ENCODE measurements at regions not wholly inside any gene's neighbourhood (a gene's known extent, or its start where the extent isn't known, plus 50 kb on each side); places are given as distances from the start of the nearest gene placed in this dataset.

- DNase-seq (ENCODE audit: extremely low spot score in 2 of 2), result no peak
- Histone ChIP-seq H3K4me1 (no peaks in the 10 kb centered on the region), H3K4me3 (no peak overlapping the region), H3K9me3 (no peaks in the 10 kb centered on the region), H3K27ac (no peak overlapping the region), H3K27me3 (no peaks in the 10 kb centered on the region), H3K36me3 (no peaks in the 10 kb centered on the region)
- intact Hi-C loops (cut with DNase I), result loop anchor here (5.0 to 10.0 kb wide), 3 partner anchors 380 to 890 kb away; partner anchors contain the start of gene GAS1
- peak; percentile 52 to 90 (median 65) for TF ChIP-seq CTCF (IDR thresholded peaks at IDR 0.05)
- no peak for TF ChIP-seq POLR2AphosphoS5 (IDR thresholded peaks at IDR 0.05; ENCODE audit: insufficient read depth in 1 of 2, low read depth in 1 of 2)
- TF ChIP-seq POLR2A (IDR thresholded peaks at IDR 0.05), result no peak
Observed at GRCh38 chr9:87324613-87325194, 173.0 kb upstream of the DAPK1 start.

- intact Hi-C loops (cut with DNase I), result loop anchor here (10.0 kb wide), 2 partner anchors 383 to 893 kb away; partner anchors contain the start of gene GAS1
- TF ChIP-seq POLR2A (IDR thresholded peaks at IDR 0.05) (no peak), POLR2AphosphoS5 (IDR thresholded peaks at IDR 0.05; ENCODE audit: insufficient read depth in 1 of 2, low read depth in 1 of 2) (no peak), CTCF (IDR thresholded peaks at IDR 0.05) (no peak)
- Histone ChIP-seq H3K4me1 (no peaks in the 10 kb centered on the region), H3K4me3 (no peak overlapping the region), H3K9me3 (peaks cover 4% of the 10 kb centered on the region), H3K27me3 (no peaks in the 10 kb centered on the region), H3K27ac (no peak overlapping the region), H3K36me3 (no peaks in the 10 kb centered on the region)
- DNase-seq (ENCODE audit: extremely low spot score in 2 of 2), result no peak
Observed at GRCh38 chr9:87327575-87328125, 170.0 kb upstream of the DAPK1 start.

- H3K36me3 ChIP-seq, result no peaks in the 10 kb centered on the region
- no peaks in the 10 kb centered on the region for H3K4me1 ChIP-seq
- H3K9me3 ChIP-seq, result peaks cover 4% of the 10 kb centered on the region
- H3K27me3 ChIP-seq, result no peaks in the 10 kb centered on the region
- intact Hi-C loops (cut with DNase I), result no loop called here
- H3K27ac ChIP-seq, result no peak overlapping the region
- no peak for DNase-seq (ENCODE audit: extremely low spot score in 2 of 2)
- TF ChIP-seq POLR2A (IDR thresholded peaks at IDR 0.05) (no peak), POLR2AphosphoS5 (IDR thresholded peaks at IDR 0.05; ENCODE audit: insufficient read depth in 1 of 2, low read depth in 1 of 2) (no peak), CTCF (IDR thresholded peaks at IDR 0.05) (no peak)
- H3K4me3 ChIP-seq, result no peak overlapping the region
Observed at GRCh38 chr9:87333802-87334201, 163.9 kb upstream of the DAPK1 start.

GRCh38 chr9:87334366-87334765 is 163.3 kb upstream of the DAPK1 start:
- DNase-seq (ENCODE audit: extremely low spot score in 2 of 2), result no peak
- Histone ChIP-seq H3K9me3 (peaks cover 4% of the 10 kb centered on the region), H3K27ac (no peak overlapping the region), H3K4me3 (no peak overlapping the region), H3K36me3 (no peaks in the 10 kb centered on the region), H3K4me1 (no peaks in the 10 kb centered on the region), H3K27me3 (no peaks in the 10 kb centered on the region)
- no peak for TF ChIP-seq CTCF (IDR thresholded peaks at IDR 0.05)
- no peak for TF ChIP-seq POLR2AphosphoS5 (IDR thresholded peaks at IDR 0.05; ENCODE audit: insufficient read depth in 1 of 2, low read depth in 1 of 2)
- TF ChIP-seq POLR2A (IDR thresholded peaks at IDR 0.05), result no peak
- intact Hi-C loops (cut with DNase I), result no loop called here

GRCh38 chr9:87336407-87336806 is 161.3 kb upstream of the DAPK1 start:
- H3K4me3 ChIP-seq, result no peak overlapping the region
- intact Hi-C loops (cut with DNase I), result loop anchor here (2.0 kb wide), 1 partner anchor 326 kb away; no protein-coding TSS in a partner anchor
- no peak overlapping the region for H3K27ac ChIP-seq
- TF ChIP-seq CTCF (IDR thresholded peaks at IDR 0.05), result no peak
- no peak for TF ChIP-seq POLR2AphosphoS5 (IDR thresholded peaks at IDR 0.05; ENCODE audit: insufficient read depth in 1 of 2, low read depth in 1 of 2)
- TF ChIP-seq POLR2A (IDR thresholded peaks at IDR 0.05), result no peak
- no peaks in the 10 kb centered on the region for H3K36me3 ChIP-seq
- DNase-seq (ENCODE audit: extremely low spot score in 2 of 2), result no peak
- no peaks in the 10 kb centered on the region for H3K27me3 ChIP-seq
- no peaks in the 10 kb centered on the region for H3K9me3 ChIP-seq
- no peaks in the 10 kb centered on the region for H3K4me1 ChIP-seq

Data from vagina (tissue), 2 donors.